Loucy (cell line): ENCODE measurements at regions not wholly inside any gene's neighbourhood (a gene's known extent, or its start where the extent isn't known, plus 50 kb on each side); places are given as distances from the start of the nearest gene placed in this dataset.

Experiments used
- H2AFZ ChIP-seq: fragments of 200-600 bp; sonication (generic); 2 replicates; pipeline ENCODE4 v1.6.0; 2016; ENCODE audit warnings: antibody characterized with exemption, mild to moderate bottlenecking, low read length, moderate library complexity
- H3F3A ChIP-seq: fragments of 200-600 bp; 2 replicates; pipeline ENCODE4 v1.6.0; 2016; ENCODE audit warnings: antibody characterized with exemption, low read depth, mild to moderate bottlenecking
- H3K27me3 ChIP-seq: fragments of 200-600 bp; sonication (generic); 2 replicates; pipeline ENCODE4 v1.6.1; 2014; ENCODE audit warnings: low read length, mild to moderate bottlenecking; ENCODE audit not compliant: insufficient read depth, poor library complexity, severe bottlenecking
- H3K36me3 ChIP-seq: fragments of 200-600 bp; sonication (generic); 2 replicates; pipeline ENCODE4 v1.6.1; 2016; ENCODE audit warnings: low read length; ENCODE audit not compliant: insufficient read depth
- H3K4me1 ChIP-seq: fragments of 200-600 bp; sonication (generic); 2 replicates; pipeline ENCODE4 v1.5.1; 2014; ENCODE audit warnings: low read length, mild to moderate bottlenecking; ENCODE audit not compliant: insufficient read depth, poor library complexity, severe bottlenecking
- H3K4me2 ChIP-seq: fragments of 200-600 bp; sonication (generic); 2 replicates; pipeline ENCODE4 v1.6.0; 2014; ENCODE audit warnings: antibody characterized with exemption, low read length, low read depth, mild to moderate bottlenecking; ENCODE audit not compliant: poor library complexity, severe bottlenecking
- H3K4me3 ChIP-seq: fragments of 200-600 bp; sonication (generic); 2 replicates; pipeline ENCODE4 v1.5.1; 2014; ENCODE audit warnings: low read length, mild to moderate bottlenecking, mixed read lengths; ENCODE audit not compliant: poor library complexity, severe bottlenecking
- H3K79me2 ChIP-seq: fragments of 200-600 bp; sonication (generic); 2 replicates; pipeline ENCODE4 v1.6.1; 2014; ENCODE audit warnings: low read length; ENCODE audit not compliant: insufficient read depth
- H3K9ac ChIP-seq: fragments of 200-600 bp; sonication (generic); 2 replicates; pipeline ENCODE4 v1.6.0; 2014; ENCODE audit warnings: mild to moderate bottlenecking, low read depth, low read length, moderate library complexity; ENCODE audit not compliant: poor library complexity, severe bottlenecking
- H3K9me2 ChIP-seq: fragments of 200-600 bp; sonication (generic); replicated peaks from 2 replicates; pipeline ENCODE4 v1.6.1; 2016; ENCODE audit warnings: low read depth, low read length, mixed read lengths
- H3K9me3 ChIP-seq: fragments of 200-600 bp; sonication (generic); 2 replicates; pipeline ENCODE4 v1.6.1; 2014; ENCODE audit warnings: mild to moderate bottlenecking, antibody characterized with exemption, low read length, low read depth; ENCODE audit not compliant: insufficient read depth
- H4K20me1 ChIP-seq: fragments of 200-600 bp; sonication (generic); 2 replicates; pipeline ENCODE4 v1.6.0; 2014; ENCODE audit warnings: antibody characterized with exemption, low read length, mild to moderate bottlenecking; ENCODE audit not compliant: insufficient read depth, poor library complexity, severe bottlenecking
- EZH2phosphoT487 ChIP-seq: fragments of 200-600 bp; IDR thresholded peaks from 2 replicates; pipeline ENCODE4 v1.6.1; 2018; ENCODE audit warnings: antibody characterized with exemption, mild to moderate bottlenecking, moderate library complexity, borderline replicate concordance
- TF ChIP-seq, protein P1 (sequence below): fragments of 200-600 bp; sonication (generic); conservative IDR thresholded peaks from 2 replicates; pipeline ENCODE4 v1.5.1; 2014; ENCODE audit warnings: mild to moderate bottlenecking, antibody characterized with exemption, low read length

GRCh38 chr7:153532326-153532725 is 519.9 kb upstream of the DPP6 start:
- Histone ChIP-seq H3K4me2 (no peak overlapping the region), H2AFZ (no peak overlapping the region), H3K4me3 (no peak overlapping the region), H3K27me3 (no peaks in the 10 kb centered on the region), H3K79me2 (no peaks in the 10 kb centered on the region), H3K4me1 (no peaks in the 10 kb centered on the region), H3K9me2 (no peaks in the 10 kb centered on the region), H3K36me3 (no peaks in the 10 kb centered on the region), H3F3A (no peaks in the 10 kb centered on the region), H4K20me1 (no peaks in the 10 kb centered on the region), H3K9me3 (peaks cover 4% of the 10 kb centered on the region; the same call in 1 of the 2 replicates), H3K9ac (no peak overlapping the region)
- TF ChIP-seq EZH2phosphoT487: no peak
- TF ChIP-seq, protein P1, sequence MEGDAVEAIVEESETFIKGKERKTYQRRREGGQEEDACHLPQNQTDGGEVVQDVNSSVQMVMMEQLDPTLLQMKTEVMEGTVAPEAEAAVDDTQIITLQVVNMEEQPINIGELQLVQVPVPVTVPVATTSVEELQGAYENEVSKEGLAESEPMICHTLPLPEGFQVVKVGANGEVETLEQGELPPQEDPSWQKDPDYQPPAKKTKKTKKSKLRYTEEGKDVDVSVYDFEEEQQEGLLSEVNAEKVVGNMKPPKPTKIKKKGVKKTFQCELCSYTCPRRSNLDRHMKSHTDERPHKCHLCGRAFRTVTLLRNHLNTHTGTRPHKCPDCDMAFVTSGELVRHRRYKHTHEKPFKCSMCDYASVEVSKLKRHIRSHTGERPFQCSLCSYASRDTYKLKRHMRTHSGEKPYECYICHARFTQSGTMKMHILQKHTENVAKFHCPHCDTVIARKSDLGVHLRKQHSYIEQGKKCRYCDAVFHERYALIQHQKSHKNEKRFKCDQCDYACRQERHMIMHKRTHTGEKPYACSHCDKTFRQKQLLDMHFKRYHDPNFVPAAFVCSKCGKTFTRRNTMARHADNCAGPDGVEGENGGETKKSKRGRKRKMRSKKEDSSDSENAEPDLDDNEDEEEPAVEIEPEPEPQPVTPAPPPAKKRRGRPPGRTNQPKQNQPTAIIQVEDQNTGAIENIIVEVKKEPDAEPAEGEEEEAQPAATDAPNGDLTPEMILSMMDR: no peak

DNA sequence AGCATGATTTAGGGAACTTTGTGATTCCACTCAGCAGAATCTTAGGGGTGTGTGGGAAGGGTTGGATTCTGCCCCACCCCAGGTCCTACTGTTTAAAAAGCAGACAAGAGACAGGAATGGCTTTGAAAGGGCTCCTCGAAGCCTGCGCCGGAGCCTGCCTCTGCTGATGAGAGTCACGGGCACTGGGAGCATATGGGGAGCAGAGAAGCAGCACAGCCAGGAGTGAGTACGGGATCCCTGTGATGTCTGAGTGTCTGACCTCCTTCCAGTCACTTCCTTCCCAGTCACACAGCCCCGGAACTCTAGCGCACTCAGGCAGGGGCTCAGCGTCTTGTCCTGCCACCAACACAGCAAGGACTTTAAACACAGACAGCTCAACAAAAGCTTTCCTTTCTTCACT is 514.9 kb upstream of the DPP6 start:
- Histone ChIP-seq H3K79me2 (no peaks in the 10 kb centered on the region), H3K4me2 (no peak overlapping the region), H4K20me1 (no peaks in the 10 kb centered on the region), H2AFZ (no peak overlapping the region), H3K27me3 (no peaks in the 10 kb centered on the region), H3K9me2 (no peaks in the 10 kb centered on the region), H3K4me3 (no peak overlapping the region), H3K9ac (no peak overlapping the region), H3K4me1 (no peaks in the 10 kb centered on the region), H3F3A (no peaks in the 10 kb centered on the region), H3K9me3 (no peaks in the 10 kb centered on the region; the same call in 1 of the 2 replicates), H3K36me3 (no peaks in the 10 kb centered on the region)
- TF ChIP-seq, protein P1: no peak
- no peak for TF ChIP-seq EZH2phosphoT487

DNA sequence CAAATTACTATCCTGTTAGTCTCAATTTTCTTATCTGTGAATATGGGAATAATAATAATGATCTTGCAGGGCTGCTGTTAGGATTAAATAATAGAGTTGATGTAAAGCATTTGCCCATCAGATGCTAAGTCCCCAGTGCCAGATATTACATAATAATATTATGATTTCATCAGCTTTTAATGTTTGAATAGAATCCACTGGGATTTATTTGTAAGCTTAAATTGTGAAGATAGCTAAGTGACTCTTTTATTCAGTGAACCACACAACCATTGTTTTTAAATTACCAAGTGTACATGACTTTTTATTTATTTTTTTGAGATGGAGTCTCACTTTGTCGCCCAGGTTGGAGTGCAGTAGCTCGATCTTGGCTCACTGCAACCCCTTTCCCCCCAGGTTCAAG is 510.3 kb upstream of the DPP6 start:
- no peaks in the 10 kb centered on the region for H3K9me2 ChIP-seq
- H3K4me1 ChIP-seq: no peaks in the 10 kb centered on the region
- no peak overlapping the region for H3K4me2 ChIP-seq
- TF ChIP-seq, protein P1: no peak
- TF ChIP-seq EZH2phosphoT487: no peak
- H4K20me1 ChIP-seq: no peaks in the 10 kb centered on the region
- H3K79me2 ChIP-seq: no peaks in the 10 kb centered on the region
- H3F3A ChIP-seq: no peaks in the 10 kb centered on the region
- H2AFZ ChIP-seq: no peak overlapping the region
- no peaks in the 10 kb centered on the region for H3K9me3 ChIP-seq
- H3K27me3 ChIP-seq: no peaks in the 10 kb centered on the region
- H3K36me3 ChIP-seq: no peaks in the 10 kb centered on the region
- H3K4me3 ChIP-seq: no peak overlapping the region
- no peak overlapping the region for H3K9ac ChIP-seq
